ENCODE measurements at regions not wholly inside any gene's neighbourhood (a gene's known extent, or its start where the extent isn't known, plus 50 kb on each side); places are given as distances from the start of the nearest gene placed in this dataset.

DNA sequence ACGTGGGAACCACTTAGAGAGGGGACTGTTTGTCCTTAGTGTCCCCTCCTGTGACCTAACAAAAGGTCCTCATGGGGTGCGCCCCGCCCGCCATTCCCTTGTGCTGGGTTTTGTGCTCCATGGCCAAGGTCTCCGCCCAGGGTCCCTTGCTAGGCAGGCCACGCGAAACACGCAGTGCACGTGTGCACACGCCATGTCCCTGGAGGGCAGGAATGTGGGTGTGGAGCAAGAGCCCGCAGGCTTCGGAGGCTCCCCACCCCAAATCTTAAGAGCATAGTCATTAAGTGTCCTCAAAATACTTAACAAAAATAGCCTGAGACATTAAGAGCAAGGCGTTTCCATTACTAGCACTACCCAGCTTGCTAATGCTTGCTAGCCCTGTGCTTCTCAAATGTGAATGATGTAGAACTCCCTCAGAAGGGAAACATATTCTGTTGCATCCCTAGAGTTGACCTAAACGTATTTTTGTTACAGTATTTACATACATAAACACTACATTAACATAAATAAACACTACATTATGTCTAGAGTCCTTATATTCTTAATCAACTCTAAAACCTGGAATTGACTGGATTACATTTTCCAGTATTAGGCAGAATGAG lies 117.6 kb upstream of the APCDD1 start:
- TF ChIP-seq, protein P1, sequence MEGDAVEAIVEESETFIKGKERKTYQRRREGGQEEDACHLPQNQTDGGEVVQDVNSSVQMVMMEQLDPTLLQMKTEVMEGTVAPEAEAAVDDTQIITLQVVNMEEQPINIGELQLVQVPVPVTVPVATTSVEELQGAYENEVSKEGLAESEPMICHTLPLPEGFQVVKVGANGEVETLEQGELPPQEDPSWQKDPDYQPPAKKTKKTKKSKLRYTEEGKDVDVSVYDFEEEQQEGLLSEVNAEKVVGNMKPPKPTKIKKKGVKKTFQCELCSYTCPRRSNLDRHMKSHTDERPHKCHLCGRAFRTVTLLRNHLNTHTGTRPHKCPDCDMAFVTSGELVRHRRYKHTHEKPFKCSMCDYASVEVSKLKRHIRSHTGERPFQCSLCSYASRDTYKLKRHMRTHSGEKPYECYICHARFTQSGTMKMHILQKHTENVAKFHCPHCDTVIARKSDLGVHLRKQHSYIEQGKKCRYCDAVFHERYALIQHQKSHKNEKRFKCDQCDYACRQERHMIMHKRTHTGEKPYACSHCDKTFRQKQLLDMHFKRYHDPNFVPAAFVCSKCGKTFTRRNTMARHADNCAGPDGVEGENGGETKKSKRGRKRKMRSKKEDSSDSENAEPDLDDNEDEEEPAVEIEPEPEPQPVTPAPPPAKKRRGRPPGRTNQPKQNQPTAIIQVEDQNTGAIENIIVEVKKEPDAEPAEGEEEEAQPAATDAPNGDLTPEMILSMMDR (optimal IDR thresholded peaks at IDR 0.05 in 1 of 3, IDR thresholded peaks at IDR 0.05 in 1 of 3, conservative IDR thresholded peaks at IDR 0.05 in 1 of 3; ENCODE audit: extremely low read depth in 1 of 3, insufficient read depth in 2 of 3, low read length in 3 of 3) = no peak
- no peak for TF ChIP-seq EZH2 (IDR thresholded peaks at IDR 0.05; ENCODE audit: low read length)
- Histone ChIP-seq H3K4me1 (ENCODE audit: control insufficient read depth, extremely low read depth, insufficient read depth, low read length) (peaks cover 4% of the 10 kb centered on the region), H3K9me3 (ENCODE audit: control insufficient read depth, low read depth, low read length) (no peaks in the 10 kb centered on the region), H3K27ac (ENCODE audit: control insufficient read depth, insufficient read depth, low read length) (no peak overlapping the region), H2AFZ (ENCODE audit: control insufficient read depth, low read length) (no peak overlapping the region), H3K4me2 (ENCODE audit: control insufficient read depth, extremely low read depth, insufficient read depth, low read depth, low read length) (no peak overlapping the region), H3K9me1 (ENCODE audit: control insufficient read depth, extremely low read depth, insufficient read depth, low read length) (no peaks in the 10 kb centered on the region), H4K20me1 (ENCODE audit: control insufficient read depth, extremely low read depth, insufficient read depth, low read length) (no peaks in the 10 kb centered on the region), H3K79me2 (ENCODE audit: control insufficient read depth, insufficient read depth, low read length) (no peaks in the 10 kb centered on the region), H3K36me3 (ENCODE audit: control insufficient read depth in 2 of 2, extremely low read depth in 1 of 2, insufficient read depth in 2 of 2, low read length in 2 of 2) (no peaks in the 10 kb centered on the region), H3K4me3 (ENCODE audit: control insufficient read depth in 2 of 3, extremely low read depth in 1 of 3, insufficient read depth in 2 of 3, low read depth in 1 of 3, low read length in 3 of 3) (no peak overlapping the region), H3K9ac (ENCODE audit: control insufficient read depth, extremely low read depth, insufficient read depth, low read length) (no peak overlapping the region), H3K27me3 (ENCODE audit: control insufficient read depth, extremely low read depth, insufficient read depth, low read length) (peaks cover 2% of the 10 kb centered on the region)
- FAIRE-seq (no peak), DNase-seq (ENCODE audit: low read depth, low spot score) (no peak)
- dilution Hi-C loops (cut with MboI; ENCODE audit: extremely low pct_ligation_motif_present, low sequenced_read_pairs) = no loop called here

DNA sequence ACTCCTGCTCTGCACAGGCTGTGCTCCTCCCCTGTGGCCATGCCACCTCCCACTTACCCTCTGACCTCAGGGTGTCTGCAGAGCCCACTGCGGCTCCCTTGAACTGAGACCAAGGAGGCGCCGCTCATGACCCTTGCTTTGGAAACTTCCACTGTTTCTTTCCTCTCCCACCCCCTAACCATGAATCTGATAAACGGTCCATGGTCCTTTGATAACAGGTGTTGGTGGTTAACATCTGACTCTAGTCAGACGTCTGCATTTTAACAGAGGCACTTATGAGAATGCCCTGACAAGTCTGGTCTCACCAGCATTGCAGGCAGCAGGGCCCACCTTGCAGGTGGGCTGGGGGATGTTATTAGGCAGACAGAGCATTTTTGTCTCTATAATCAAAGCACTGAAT lies 113.6 kb upstream of the APCDD1 start:
- Histone ChIP-seq H2AFZ (ENCODE audit: control insufficient read depth, low read length) (no peak overlapping the region), H3K9me1 (ENCODE audit: control insufficient read depth, extremely low read depth, insufficient read depth, low read length) (no peaks in the 10 kb centered on the region), H3K36me3 (ENCODE audit: control insufficient read depth in 2 of 2, extremely low read depth in 1 of 2, insufficient read depth in 2 of 2, low read length in 2 of 2) (no peaks in the 10 kb centered on the region), H3K27me3 (ENCODE audit: control insufficient read depth, extremely low read depth, insufficient read depth, low read length) (peaks cover 2% of the 10 kb centered on the region), H3K9ac (ENCODE audit: control insufficient read depth, extremely low read depth, insufficient read depth, low read length) (no peak overlapping the region), H3K79me2 (ENCODE audit: control insufficient read depth, insufficient read depth, low read length) (no peaks in the 10 kb centered on the region), H3K4me3 (ENCODE audit: control insufficient read depth in 2 of 3, extremely low read depth in 1 of 3, insufficient read depth in 2 of 3, low read depth in 1 of 3, low read length in 3 of 3) (no peak overlapping the region), H3K9me3 (ENCODE audit: control insufficient read depth, low read depth, low read length) (no peaks in the 10 kb centered on the region), H4K20me1 (ENCODE audit: control insufficient read depth, extremely low read depth, insufficient read depth, low read length) (no peaks in the 10 kb centered on the region), H3K4me2 (ENCODE audit: control insufficient read depth, extremely low read depth, insufficient read depth, low read depth, low read length) (no peak overlapping the region), H3K4me1 (ENCODE audit: control insufficient read depth, extremely low read depth, insufficient read depth, low read length) (peaks cover 4% of the 10 kb centered on the region), H3K27ac (ENCODE audit: control insufficient read depth, insufficient read depth, low read length) (no peak overlapping the region)
- dilution Hi-C loops (cut with MboI; ENCODE audit: extremely low pct_ligation_motif_present, low sequenced_read_pairs) = no loop called here
- no peak for FAIRE-seq
- no peak for DNase-seq (ENCODE audit: low read depth, low spot score)
- no peak for TF ChIP-seq EZH2 (IDR thresholded peaks at IDR 0.05; ENCODE audit: low read length)
- TF ChIP-seq, protein P1 (optimal IDR thresholded peaks at IDR 0.05 in 1 of 3, IDR thresholded peaks at IDR 0.05 in 1 of 3, conservative IDR thresholded peaks at IDR 0.05 in 1 of 3; ENCODE audit: extremely low read depth in 1 of 3, insufficient read depth in 2 of 3, low read length in 3 of 3) = no peak

Measured in keratinocyte (primary cell).